B cell (primary cell): ENCODE measurements at regions not wholly inside any gene's neighbourhood (a gene's known extent, or its start where the extent isn't known, plus 50 kb on each side); places are given as distances from the start of the nearest gene placed in this dataset.

Experiments used
- ATAC-seq: fragments of 200-7000 bp; cut with Tn5 transposase; one replicate; pipeline ENCODE4 v1.10.0; 2021; ENCODE audit warnings: low read depth, mild to moderate bottlenecking, moderate number of reproducible peaks, moderate library complexity
- CTCF ChIA-PET: fragments of 350-600 bp; sonication (Branson Sonifier 250); formaldehyde crosslinking; loops from one replicate; lab custom pipeline; 2021; ENCODE audit warnings: antibody characterized with exemption, inconsistent platforms; lab: Charles Lee
- POLR2A ChIA-PET: fragments of 350-600 bp; sonication (Branson Sonifier 250); formaldehyde crosslinking; loops from one replicate; lab custom pipeline; 2021; ENCODE audit warnings: antibody characterized with exemption; lab: Charles Lee
- DNase-seq: peaks from one replicate; pipeline ENCODE4 v3.0.0; 2013
- H2AFZ ChIP-seq: 2 replicates; pipeline ENCODE4 v1.6.1; 2012; ENCODE audit warnings: mild to moderate bottlenecking, low read depth, low read length; ENCODE audit not compliant: insufficient read depth, poor library complexity, severe bottlenecking
- H3K27ac ChIP-seq, 2 donors: 1 replicate in 1 of 2; 2 replicates in 1 of 2; pipeline ENCODE4 v1.5.1; 2012 to 2013; ENCODE audit warnings: low read length in 2 of 2, mild to moderate bottlenecking in 2 of 2, moderate library complexity in 1 of 2
- H3K27me3 ChIP-seq, 4 experiments: fragments of 200-600 bp in 1 of 4; sonication (generic) in 1 of 4; replicated peaks in 1 of 4; 1 replicate in 2 of 4; 2 replicates in 2 of 4; pipeline versions ENCODE4 v1.6.1 to v1.7.0; 2013 to 2016; ENCODE audit warnings: low read length in 3 of 4, mild to moderate bottlenecking in 2 of 4, mixed read lengths in 1 of 4, moderate library complexity in 1 of 4; ENCODE audit not compliant: insufficient read depth in 4 of 4, control insufficient read depth in 3 of 4; ENCODE audit errors: control extremely low read depth in 1 of 4
- H3K36me3 ChIP-seq, 2 experiments: replicated peaks in 1 of 2; 1 replicate in 1 of 2; 2 replicates in 1 of 2; pipeline versions ENCODE4 v1.6.1 to v1.7.1; 2013; ENCODE audit warnings: low read length in 1 of 2; ENCODE audit not compliant: insufficient read depth in 2 of 2, control insufficient read depth in 1 of 2; ENCODE audit errors: control extremely low read depth in 1 of 2, extremely low read depth in 1 of 2
- H3K4me1 ChIP-seq, 2 donors: fragments of 200-600 bp in 1 of 2; sonication (generic) in 1 of 2; 1 replicate in 1 of 2; 2 replicates in 1 of 2; pipeline versions ENCODE4 v1.5.1 to v1.6.1; 2013 to 2017; ENCODE audit warnings: low read length in 2 of 2; ENCODE audit not compliant: control insufficient read depth in 2 of 2, insufficient read depth in 2 of 2
- H3K4me2 ChIP-seq: replicated peaks from 2 replicates; pipeline ENCODE3; 2012; ENCODE audit warnings: mild to moderate bottlenecking, low read depth, low read length; ENCODE audit not compliant: poor library complexity, severe bottlenecking
- H3K4me3 ChIP-seq, 5 experiments: fragments of 200-600 bp in 1 of 5; sonication (generic) in 1 of 5; 1 replicate in 3 of 5; 2 replicates in 2 of 5; pipeline versions ENCODE4 v1.5.1 to v1.7.0; 2011 to 2016; ENCODE audit warnings: low read length in 4 of 5, mild to moderate bottlenecking in 4 of 5, low read depth in 2 of 5, control low read depth in 1 of 5, moderate library complexity in 1 of 5; ENCODE audit not compliant: insufficient read depth in 1 of 5; ENCODE audit errors: control extremely low read depth in 1 of 5, extremely low read depth in 1 of 5
- H3K79me2 ChIP-seq: fragments of 200-600 bp; sonication (generic); one replicate; pipeline ENCODE4 v1.6.0; 2016; ENCODE audit warnings: low read length; ENCODE audit not compliant: control insufficient read depth, insufficient read depth
- H3K9ac ChIP-seq: fragments of 200-600 bp; sonication (generic); 2 replicates; pipeline ENCODE4 v1.6.1; 2017; ENCODE audit warnings: mild to moderate bottlenecking, low read length, moderate library complexity
- H3K9me3 ChIP-seq, 3 donors: one replicate each; pipeline versions ENCODE4 v1.6.1 to v1.7.1; 2013; ENCODE audit warnings: low read length in 2 of 3; ENCODE audit not compliant: control insufficient read depth in 2 of 3, insufficient read depth in 1 of 3; ENCODE audit errors: control extremely low read depth in 1 of 3
- H4K20me1 ChIP-seq: 2 replicates; pipeline ENCODE4 v1.6.0; 2012; ENCODE audit warnings: mild to moderate bottlenecking, low read length; ENCODE audit not compliant: insufficient read depth, control insufficient read depth, poor library complexity, severe bottlenecking
- H3K27ac Mint-ChIP-seq: one replicate; pipeline ENCODE4 v1.8.0; 2021; ENCODE audit warnings: mixed read lengths
- H3K27me3 Mint-ChIP-seq: one replicate; pipeline ENCODE4 v1.8.0; 2021; ENCODE audit warnings: mixed read lengths
- H3K4me1 Mint-ChIP-seq: one replicate; pipeline ENCODE4 v1.8.0; 2021; ENCODE audit warnings: mixed read lengths
- H3K4me3 Mint-ChIP-seq: one replicate; pipeline ENCODE4 v1.8.0; 2021; ENCODE audit warnings: mixed read lengths
- H3K9me3 Mint-ChIP-seq: one replicate; pipeline ENCODE4 v1.8.0; 2022; ENCODE audit warnings: mixed read lengths; ENCODE audit not compliant: insufficient read depth
- EZH2 ChIP-seq: IDR thresholded peaks from 2 replicates; pipeline ENCODE4 v1.6.1; 2012; ENCODE audit warnings: borderline replicate concordance, low read depth, mild to moderate bottlenecking, moderate library complexity, low read length; ENCODE audit not compliant: insufficient read depth, poor library complexity, severe bottlenecking
- WGBS: methylation state at CpG from one replicate; pipeline ENCODE4 v1.1.5; 2013; ENCODE audit warnings: missing lambda C conversion rate; ENCODE audit not compliant: insufficient coverage; 5-methylcytosine and 5-hydroxymethylcytosine counted together
- intact Hi-C: fragments of 100-400 bp; cut with micrococcal nuclease; formaldehyde crosslinking; loops from one replicate; pipeline ENCODE4 v1.10.0; 2022
- TF ChIP-seq, protein P1 (sequence below): fragments of 200-600 bp; IDR thresholded peaks from one replicate; pipeline ENCODE4 v1.8.0; 2022; ENCODE audit warnings: antibody characterized with exemption, mild to moderate bottlenecking

DNA sequence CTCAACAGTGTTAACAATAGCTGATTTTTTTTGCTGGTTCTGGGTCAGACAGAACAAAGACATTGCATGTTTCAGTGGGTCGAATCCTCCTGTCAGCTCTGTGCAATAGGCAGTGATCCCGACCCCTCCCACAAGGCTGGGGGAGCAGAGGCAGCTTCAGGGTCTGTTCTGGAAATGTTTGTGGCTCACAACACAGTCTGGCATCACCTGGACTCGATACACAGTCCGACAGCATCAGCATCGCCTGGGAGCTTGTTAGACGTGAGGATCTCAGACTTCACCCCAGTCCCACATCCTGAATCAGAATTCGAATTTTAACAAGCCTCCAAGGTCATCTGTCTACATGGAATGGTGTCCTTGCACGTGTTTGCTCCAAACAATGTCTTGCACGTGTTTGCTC is 384.7 kb downstream of the IRX2 start:
- intact Hi-C loops = no loop called here
- TF ChIP-seq, protein P1, sequence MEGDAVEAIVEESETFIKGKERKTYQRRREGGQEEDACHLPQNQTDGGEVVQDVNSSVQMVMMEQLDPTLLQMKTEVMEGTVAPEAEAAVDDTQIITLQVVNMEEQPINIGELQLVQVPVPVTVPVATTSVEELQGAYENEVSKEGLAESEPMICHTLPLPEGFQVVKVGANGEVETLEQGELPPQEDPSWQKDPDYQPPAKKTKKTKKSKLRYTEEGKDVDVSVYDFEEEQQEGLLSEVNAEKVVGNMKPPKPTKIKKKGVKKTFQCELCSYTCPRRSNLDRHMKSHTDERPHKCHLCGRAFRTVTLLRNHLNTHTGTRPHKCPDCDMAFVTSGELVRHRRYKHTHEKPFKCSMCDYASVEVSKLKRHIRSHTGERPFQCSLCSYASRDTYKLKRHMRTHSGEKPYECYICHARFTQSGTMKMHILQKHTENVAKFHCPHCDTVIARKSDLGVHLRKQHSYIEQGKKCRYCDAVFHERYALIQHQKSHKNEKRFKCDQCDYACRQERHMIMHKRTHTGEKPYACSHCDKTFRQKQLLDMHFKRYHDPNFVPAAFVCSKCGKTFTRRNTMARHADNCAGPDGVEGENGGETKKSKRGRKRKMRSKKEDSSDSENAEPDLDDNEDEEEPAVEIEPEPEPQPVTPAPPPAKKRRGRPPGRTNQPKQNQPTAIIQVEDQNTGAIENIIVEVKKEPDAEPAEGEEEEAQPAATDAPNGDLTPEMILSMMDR = no peak
- no peak for TF ChIP-seq EZH2
- no peaks in the 10 kb centered on the region for H4K20me1 ChIP-seq
- ChIA-PET CTCF (no interaction called here), POLR2A (no interaction called here)
- no peaks in the 10 kb centered on the region for H3K27me3 ChIP-seq
- no peaks in the 10 kb centered on the region for H3K79me2 ChIP-seq
- Mint-ChIP-seq H3K27me3 (no peaks in the 10 kb centered on the region), H3K4me3 (no peak overlapping the region), H3K4me1 (no peaks in the 10 kb centered on the region), H3K27ac (no peak overlapping the region), H3K9me3 (peaks cover 2% of the 10 kb centered on the region)
- no peak overlapping the region for H3K4me2 ChIP-seq
- H3K9me3 ChIP-seq = peaks cover 0 to 29% (median 0%) of the 10 kb centered on the region in 3 donors
- H3K27ac ChIP-seq = no peak overlapping the region
- no peaks in the 10 kb centered on the region for H3K36me3 ChIP-seq
- H3K4me1 ChIP-seq = no peaks in the 10 kb centered on the region
- ATAC-seq = no peak
- no peak overlapping the region for H2AFZ ChIP-seq
- DNase-seq = no peak
- WGBS = 77% methylated on average over 6 of the region's 9 CpGs
- no peak overlapping the region for H3K9ac ChIP-seq
- H3K4me3 ChIP-seq = no peak overlapping the region

DNA sequence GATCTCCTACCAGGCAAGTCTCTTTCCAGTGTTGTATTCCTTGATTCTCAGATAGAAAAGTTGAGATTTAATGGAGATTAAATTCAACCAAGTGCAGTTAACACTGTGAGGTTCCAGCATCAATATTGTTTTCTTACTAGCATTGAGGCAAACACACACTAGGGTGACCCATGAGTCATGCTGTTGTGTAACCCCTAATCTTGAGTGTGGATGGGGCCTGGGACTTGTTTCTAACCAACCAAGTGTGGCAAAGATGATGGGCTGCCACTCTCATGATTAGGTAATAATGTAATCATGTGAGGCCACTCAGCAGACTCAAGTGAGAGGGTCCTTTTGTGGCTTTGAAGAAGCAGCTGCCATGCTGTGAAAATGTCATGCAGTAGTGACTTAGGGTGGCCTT is 394.2 kb downstream of the IRX2 start:
- no peak for DNase-seq

More for the DNA sequence above, 394.2 kb downstream of the IRX2 start:
- H3K4me1 Mint-ChIP-seq = no peaks in the 10 kb centered on the region
- intact Hi-C loops = no loop called here
- Histone ChIP-seq H3K79me2 (no peaks in the 10 kb centered on the region), H4K20me1 (no peaks in the 10 kb centered on the region), H3K27ac (no peak overlapping the region), H3K27me3 (no peaks in the 10 kb centered on the region), H3K36me3 (no peaks in the 10 kb centered on the region), H3K4me1 (no peaks in the 10 kb centered on the region), H3K4me3 (no peak overlapping the region), H3K9me3 (peaks cover 0 to 16% (median 0%) of the 10 kb centered on the region in 3 donors), H3K4me2 (no peak overlapping the region), H3K9ac (no peak overlapping the region), H2AFZ (no peak overlapping the region)
- ChIA-PET CTCF (no interaction called here), POLR2A (no interaction called here)
- no peak overlapping the region for H3K27ac Mint-ChIP-seq
- TF ChIP-seq, protein P1 = no peak
- TF ChIP-seq EZH2 = no peak
- no peaks in the 10 kb centered on the region for H3K27me3 Mint-ChIP-seq
- peaks cover 12% of the 10 kb centered on the region for H3K9me3 Mint-ChIP-seq
- H3K4me3 Mint-ChIP-seq = no peak overlapping the region
- ATAC-seq = no peak
